Keratinocyte (primary cell): ENCODE measurements at regions not wholly inside any gene's neighbourhood (a gene's known extent, or its start where the extent isn't known, plus 50 kb on each side); places are given as distances from the start of the nearest gene placed in this dataset.

ENCODE experiments used
- CTCF ChIP-seq, 3 experiments: IDR thresholded peaks in 1 of 3; conservative IDR thresholded peaks in 1 of 3; optimal IDR thresholded peaks in 1 of 3; 2 replicates in 2 of 3; 3 replicates in 1 of 3; pipeline versions ENCODE3 to v1.5.1; 2011; ENCODE audit warnings: low read length in 3 of 3, mild to moderate bottlenecking in 3 of 3, moderate library complexity in 2 of 3, control low read depth in 1 of 3, inconsistent platforms in 1 of 3; ENCODE audit not compliant: insufficient read depth in 2 of 3; ENCODE audit errors: extremely low read depth in 1 of 3
- EZH2 ChIP-seq: IDR thresholded peaks from one replicate; pipeline ENCODE4 v1.6.1; 2012; ENCODE audit warnings: inconsistent platforms, mild to moderate bottlenecking, low read length, moderate library complexity

- TF ChIP-seq CTCF (optimal IDR thresholded peaks at IDR 0.05 in 1 of 3, IDR thresholded peaks at IDR 0.05 in 1 of 3, conservative IDR thresholded peaks at IDR 0.05 in 1 of 3; ENCODE audit: extremely low read depth in 1 of 3, insufficient read depth in 2 of 3, low read length in 3 of 3) (no peak), EZH2 (no peak)
These were observed 175.0 kb downstream of the AIPL1 start for GRCh38 chr17:6259899-6260298.
